ENCODE measurements at regions not wholly inside any gene's neighbourhood (a gene's known extent, or its start where the extent isn't known, plus 50 kb on each side); places are given as distances from the start of the nearest gene placed in this dataset.

- Histone ChIP-seq H3K27me3 (replicated peaks in 1 of 4; ENCODE audit: control extremely low read depth in 1 of 4, control insufficient read depth in 3 of 4, insufficient read depth in 4 of 4, low read length in 3 of 4) (peaks cover 0 to 2% (median 0%) of the 10 kb centered on the region in 4 experiments), H4K20me1 (ENCODE audit: control insufficient read depth, insufficient read depth, low read length, poor library complexity, severe bottlenecking) (no peaks in the 10 kb centered on the region), H3K79me2 (ENCODE audit: control insufficient read depth, insufficient read depth, low read length) (no peaks in the 10 kb centered on the region), H3K4me2 (replicated peaks; ENCODE audit: low read depth, low read length, poor library complexity, severe bottlenecking) (no peak overlapping the region), H3K27ac (ENCODE audit: low read length in 2 of 2) (no peak overlapping the region), H3K4me1 (ENCODE audit: control insufficient read depth in 2 of 2, insufficient read depth in 2 of 2, low read length in 2 of 2) (peaks cover 8% of the 10 kb centered on the region in 2 donors), H3K4me3 (ENCODE audit: control extremely low read depth in 1 of 5, extremely low read depth in 1 of 5, insufficient read depth in 1 of 5, low read depth in 2 of 5, low read length in 4 of 5) (no peak overlapping the region), H3K36me3 (replicated peaks in 1 of 2; ENCODE audit: control extremely low read depth in 1 of 2, control insufficient read depth in 1 of 2, extremely low read depth in 1 of 2, insufficient read depth in 2 of 2, low read length in 1 of 2) (no peaks in the 10 kb centered on the region), H3K9me3 (ENCODE audit: control extremely low read depth in 1 of 3, control insufficient read depth in 2 of 3, insufficient read depth in 1 of 3, low read length in 2 of 3) (peaks cover 0 to 6% (median 2%) of the 10 kb centered on the region in 3 donors), H3K9ac (ENCODE audit: low read length) (no peak overlapping the region), H2AFZ (ENCODE audit: insufficient read depth, low read depth, low read length, poor library complexity, severe bottlenecking) (no peak overlapping the region)
- DNase-seq, result no peak
- no peaks in the 10 kb centered on the region for H3K27me3 Mint-ChIP-seq
- intact Hi-C loops (cut with micrococcal nuclease), result no loop called here
- no peak overlapping the region for H3K4me3 Mint-ChIP-seq
- WGBS (ENCODE audit: insufficient coverage), result 85% methylated on average over 2 of the region's 4 CpGs
- ChIA-PET POLR2A (no interaction called here), CTCF (interaction anchor here (2.8 kb wide), 1 partner anchor 12 kb away, joined by 21 read pairs; no protein-coding TSS in a partner anchor)
- no peak for ATAC-seq (ENCODE audit: low read depth)
- TF ChIP-seq EZH2 (IDR thresholded peaks at IDR 0.05; ENCODE audit: borderline replicate concordance, insufficient read depth, low read depth, low read length, poor library complexity, severe bottlenecking) (no peak), CTCF (IDR thresholded peaks at IDR 0.05) (no peak)
- no peak overlapping the region for H3K27ac Mint-ChIP-seq
- peaks cover 10% of the 10 kb centered on the region for H3K4me1 Mint-ChIP-seq
- peaks cover 6% of the 10 kb centered on the region for H3K9me3 Mint-ChIP-seq (ENCODE audit: insufficient read depth)
These were observed 65.8 kb upstream of the KCNA1 start for GRCh38 chr12:4843907-4844306.

GRCh38 chr12:4847713-4848112, 62.0 kb upstream of the KCNA1 start:
- H3K27me3 Mint-ChIP-seq, result peaks cover 3% of the 10 kb centered on the region
- Histone ChIP-seq H3K9me3 (ENCODE audit: control extremely low read depth in 1 of 3, control insufficient read depth in 2 of 3, insufficient read depth in 1 of 3, low read length in 2 of 3) (peaks cover 0 to 2% (median 2%) of the 10 kb centered on the region in 3 donors), H3K79me2 (ENCODE audit: control insufficient read depth, insufficient read depth, low read length) (no peaks in the 10 kb centered on the region), H3K36me3 (replicated peaks in 1 of 2; ENCODE audit: control extremely low read depth in 1 of 2, control insufficient read depth in 1 of 2, extremely low read depth in 1 of 2, insufficient read depth in 2 of 2, low read length in 1 of 2) (no peaks in the 10 kb centered on the region), H3K4me3 (ENCODE audit: control extremely low read depth in 1 of 5, extremely low read depth in 1 of 5, insufficient read depth in 1 of 5, low read depth in 2 of 5, low read length in 4 of 5) (no peak overlapping the region), H2AFZ (ENCODE audit: insufficient read depth, low read depth, low read length, poor library complexity, severe bottlenecking) (no peak overlapping the region), H3K9ac (ENCODE audit: low read length) (no peak overlapping the region), H3K4me2 (replicated peaks; ENCODE audit: low read depth, low read length, poor library complexity, severe bottlenecking) (no peak overlapping the region), H4K20me1 (ENCODE audit: control insufficient read depth, insufficient read depth, low read length, poor library complexity, severe bottlenecking) (no peaks in the 10 kb centered on the region), H3K4me1 (ENCODE audit: control insufficient read depth in 2 of 2, insufficient read depth in 2 of 2, low read length in 2 of 2) (peaks cover 2 to 5% of the 10 kb centered on the region in 2 donors), H3K27ac (ENCODE audit: low read length in 2 of 2) (no peak overlapping the region), H3K27me3 (replicated peaks in 1 of 4; ENCODE audit: control extremely low read depth in 1 of 4, control insufficient read depth in 3 of 4, insufficient read depth in 4 of 4, low read length in 3 of 4) (no peaks in the 10 kb centered on the region)
- ChIA-PET POLR2A (no interaction called here), CTCF (interaction anchor here (1.1 to 4.9 kb wide), 4 partner anchors 11 to 19 kb away, joined by 3 to 47 read pairs (median 11); no protein-coding TSS in a partner anchor)
- peaks cover under 1% of the 10 kb centered on the region for H3K9me3 Mint-ChIP-seq (ENCODE audit: insufficient read depth)
- ATAC-seq (ENCODE audit: low read depth) (no peak), DNase-seq (no peak)
- no peak overlapping the region for H3K27ac Mint-ChIP-seq
- intact Hi-C loops (cut with micrococcal nuclease), result no loop called here
- H3K4me3 Mint-ChIP-seq, result no peak overlapping the region
- H3K4me1 Mint-ChIP-seq, result peaks cover 5% of the 10 kb centered on the region
- TF ChIP-seq CTCF (IDR thresholded peaks at IDR 0.05), result no peak
- TF ChIP-seq EZH2 (IDR thresholded peaks at IDR 0.05; ENCODE audit: borderline replicate concordance, insufficient read depth, low read depth, low read length, poor library complexity, severe bottlenecking), result no peak

Data from B cell (primary cell).